ENCODE measurements at regions not wholly inside any gene's neighbourhood (a gene's known extent, or its start where the extent isn't known, plus 50 kb on each side); places are given as distances from the start of the nearest gene placed in this dataset.
"Not testable (repeated sequence)": the region's sequence is repeated elsewhere in the genome, so short reads cannot be mapped to it uniquely, and the experiment has no call there.

DNA sequence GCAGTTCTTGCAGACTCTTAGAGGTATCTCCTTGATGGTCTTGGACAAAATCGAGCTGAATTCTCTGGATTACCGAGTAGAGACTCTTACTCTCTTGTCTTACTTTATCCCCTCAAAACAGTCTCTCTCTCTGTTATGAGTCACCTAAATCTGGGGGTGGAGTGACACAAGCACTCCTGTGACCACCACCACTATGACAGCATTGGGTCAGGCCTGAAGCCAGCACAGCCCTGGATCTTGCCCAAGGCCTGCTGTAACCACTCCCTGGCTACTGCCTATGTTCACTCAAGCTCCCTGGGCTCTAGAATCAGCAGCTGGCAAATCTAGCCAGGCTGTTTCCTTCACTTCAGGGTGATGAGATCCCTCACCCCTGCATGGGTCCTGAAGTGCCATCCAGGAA is 662.5 kb downstream of the LUZP2 start:
- no peak for DNase-seq (ENCODE audit: low spot score)

DNA sequence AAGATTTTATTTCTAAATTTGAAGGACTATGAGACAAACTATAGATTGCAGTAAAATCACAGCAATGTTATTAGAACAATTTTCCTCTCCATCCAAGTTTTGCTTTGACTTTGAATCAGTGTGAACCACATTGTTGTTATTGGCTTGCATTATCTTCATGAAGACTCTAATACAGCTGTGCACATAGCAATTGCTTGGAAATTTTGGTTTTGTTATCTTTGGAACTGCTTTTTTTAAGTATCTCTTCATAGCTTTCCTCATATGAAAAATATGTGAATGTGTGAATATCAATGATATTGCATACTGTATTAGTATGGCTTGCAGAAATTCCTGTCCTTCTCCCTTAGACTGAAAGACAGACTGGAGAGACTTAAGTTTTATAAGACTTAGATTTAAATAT is 666.6 kb downstream of the LUZP2 start:
- no peak for DNase-seq (ENCODE audit: low spot score)

- DNase-seq (ENCODE audit: low spot score) = no peak
Measured at GRCh38 chr11:25180187-25180586, 683.3 kb downstream of the LUZP2 start.

- DNase-seq (ENCODE audit: low spot score) = no peak
Measured at GRCh38 chr11:25183411-25183810, 686.6 kb downstream of the LUZP2 start.

DNA sequence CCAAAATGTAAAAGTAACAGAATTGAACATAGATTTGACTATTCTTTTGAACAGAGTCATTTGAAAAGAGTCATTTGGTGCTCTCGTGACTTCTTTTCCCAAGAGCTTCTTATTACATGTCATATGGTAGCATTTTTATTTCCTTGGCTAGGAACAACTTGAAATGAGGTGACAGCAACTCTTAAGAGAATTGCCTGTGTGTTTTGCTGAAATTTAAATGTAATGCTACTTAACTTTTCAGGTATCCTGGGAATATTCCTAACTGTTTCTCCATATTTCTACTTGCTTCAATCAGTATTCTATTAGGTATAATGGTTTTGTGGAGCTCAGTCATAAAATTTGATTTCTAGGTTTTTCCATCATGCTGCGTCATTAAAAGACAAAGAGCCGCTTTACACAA is 700.7 kb downstream of the LUZP2 start:
- no peak for DNase-seq (ENCODE audit: low spot score)

- no peak for DNase-seq (ENCODE audit: low spot score)
Measured at GRCh38 chr11:25198704-25199103, 701.9 kb downstream of the LUZP2 start.

DNA sequence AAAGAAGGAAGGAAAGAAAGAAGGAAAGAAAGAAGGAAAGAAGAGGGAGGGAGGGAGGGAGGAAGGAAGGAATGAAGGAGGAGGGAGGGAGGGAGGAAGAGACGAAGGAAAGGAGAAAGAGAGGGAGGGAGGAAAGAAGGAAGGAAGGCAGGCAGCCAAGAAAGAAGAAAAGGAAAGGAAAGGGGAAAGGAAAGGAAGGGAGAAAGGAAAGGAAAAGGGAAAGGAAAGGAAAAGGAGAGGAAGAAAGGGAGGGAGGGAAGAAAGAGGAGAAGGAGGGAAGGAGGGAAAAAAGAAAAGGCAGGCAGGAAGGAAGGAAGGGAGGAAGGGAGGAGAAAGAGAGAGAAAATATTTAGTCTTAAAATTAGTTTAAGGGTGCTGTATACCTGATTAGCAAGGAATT is 704.1 kb downstream of the LUZP2 start:
- DNase-seq (ENCODE audit: low spot score) = no peak

DNA sequence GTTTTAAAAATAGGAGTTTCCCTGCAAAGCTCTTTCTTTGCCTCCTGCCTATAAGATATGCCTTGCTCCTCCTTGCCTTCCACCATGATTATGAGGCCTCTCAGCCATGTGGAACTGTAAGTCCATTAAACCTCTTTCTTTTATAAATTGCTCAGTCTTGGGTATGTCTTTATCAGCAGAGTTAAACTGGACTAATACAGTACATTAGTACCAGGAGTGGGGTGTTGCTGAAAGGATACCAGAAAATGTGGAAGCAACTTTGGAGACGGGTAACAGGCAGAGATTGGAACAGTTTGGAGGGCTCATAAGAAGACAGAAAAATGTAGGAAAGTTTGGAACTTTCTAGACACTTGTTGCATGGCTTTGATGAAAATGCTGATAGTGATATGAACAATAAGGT is 709.9 kb downstream of the LUZP2 start:
- no peak for DNase-seq (ENCODE audit: low spot score)

DNA sequence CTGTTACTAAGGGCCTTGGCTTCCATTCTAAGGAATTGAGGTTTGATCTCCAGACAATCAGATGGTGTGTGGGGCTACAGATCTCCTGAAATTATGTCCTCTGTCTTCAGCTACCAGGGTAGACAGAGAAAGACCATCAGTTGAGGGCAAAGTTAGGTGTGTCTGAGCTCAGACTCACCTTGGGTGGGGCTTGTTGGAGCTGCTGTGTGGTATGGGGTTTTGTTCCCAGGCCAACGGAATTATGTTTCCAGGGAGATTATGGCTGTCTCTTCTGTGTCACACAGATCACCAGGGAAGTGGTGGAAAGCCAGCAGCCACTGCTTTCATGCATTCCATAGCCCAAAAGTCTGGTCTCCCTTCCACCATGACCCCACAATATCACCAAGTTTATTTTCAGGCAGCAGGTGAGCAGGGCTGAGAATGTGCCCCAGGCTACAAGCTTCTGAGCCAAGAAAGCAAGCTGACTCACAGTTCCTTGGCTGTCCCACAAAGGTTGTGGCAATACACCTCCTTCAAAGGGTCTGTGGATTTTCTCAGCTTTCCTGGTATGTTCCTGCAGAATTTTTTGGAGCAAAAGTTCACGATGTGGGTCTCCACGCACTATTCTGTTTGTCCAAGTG is 714.9 kb downstream of the LUZP2 start:
- DNase-seq (ENCODE audit: low spot score) = no peak

- DNase-seq (ENCODE audit: low spot score) = no peak
Measured at GRCh38 chr11:25214535-25215176, 717.8 kb downstream of the LUZP2 start.

- no peak for DNase-seq (ENCODE audit: low spot score)
Measured at GRCh38 chr11:25218036-25218435, 721.2 kb downstream of the LUZP2 start.

GRCh38 chr11:25225078-25225477 is 728.2 kb downstream of the LUZP2 start:
- no peak for DNase-seq (ENCODE audit: low spot score)

GRCh38 chr11:25242928-25243327 is 746.1 kb downstream of the LUZP2 start:
- DNase-seq (ENCODE audit: low spot score) = no peak

DNA sequence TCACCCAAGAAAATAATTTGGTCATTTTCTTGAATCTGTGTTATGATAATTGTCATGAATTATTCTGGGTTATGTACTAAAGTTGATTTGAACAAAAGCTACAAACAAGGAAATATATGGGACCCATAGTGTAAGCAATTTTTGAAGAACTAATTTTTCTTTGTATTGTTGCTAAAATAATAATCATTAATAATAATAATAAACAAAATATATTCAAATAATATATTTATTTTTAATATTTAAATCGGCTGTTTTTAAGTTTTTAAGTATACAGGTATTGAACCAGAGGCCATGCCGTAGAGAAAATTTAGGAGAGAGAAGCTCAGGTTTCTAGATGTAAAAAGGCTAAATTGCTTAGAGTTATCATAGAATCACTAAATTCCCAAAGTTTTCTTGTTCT is 747.3 kb downstream of the LUZP2 start:
- DNase-seq (ENCODE audit: low spot score) = no peak

DNA sequence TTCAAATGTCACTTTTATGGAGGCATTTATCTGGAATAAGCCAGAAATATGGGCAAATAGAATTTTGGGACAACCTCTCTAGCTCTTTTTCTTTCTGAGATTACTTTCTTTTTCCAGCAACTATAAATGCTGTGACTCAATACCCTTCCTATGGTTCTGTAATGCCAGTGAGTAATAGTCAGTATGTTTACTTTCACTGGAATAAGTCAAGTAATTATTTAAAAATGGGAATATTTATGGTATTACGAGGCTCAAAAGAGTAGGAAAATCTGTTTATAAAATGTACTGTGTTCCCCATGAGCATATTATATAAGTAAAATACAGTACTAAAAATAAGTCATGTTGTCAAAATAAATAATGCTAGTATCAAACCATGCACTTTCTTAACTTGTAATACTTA is 750.5 kb downstream of the LUZP2 start:
- no peak for DNase-seq (ENCODE audit: low spot score)

DNA sequence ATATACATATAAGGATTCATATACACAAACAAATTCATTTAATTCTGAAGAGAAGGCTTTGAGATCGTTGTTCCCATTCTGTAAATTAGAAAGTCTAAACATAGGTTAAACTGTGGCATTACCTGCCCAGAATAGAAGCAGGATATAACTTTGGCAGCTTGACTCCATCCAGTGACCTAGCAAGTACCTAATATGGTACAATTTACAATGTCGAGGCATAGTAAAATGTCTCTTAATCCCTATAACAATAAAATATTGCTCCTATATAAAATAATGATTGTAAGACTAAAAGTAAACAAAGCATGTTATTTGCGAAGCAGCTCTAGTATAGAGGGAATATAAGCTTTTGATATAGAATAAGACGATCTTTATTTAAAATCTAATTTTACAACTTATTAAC is 756.0 kb downstream of the LUZP2 start:
- no peak for DNase-seq (ENCODE audit: low spot score)

- not testable (repeated sequence) for DNase-seq (ENCODE audit: low spot score)
Measured at GRCh38 chr11:25263861-25264260, 767.0 kb downstream of the LUZP2 start.

GRCh38 chr11:25271301-25271700 is 774.4 kb downstream of the LUZP2 start:
- DNase-seq (ENCODE audit: low spot score) = no peak

DNA sequence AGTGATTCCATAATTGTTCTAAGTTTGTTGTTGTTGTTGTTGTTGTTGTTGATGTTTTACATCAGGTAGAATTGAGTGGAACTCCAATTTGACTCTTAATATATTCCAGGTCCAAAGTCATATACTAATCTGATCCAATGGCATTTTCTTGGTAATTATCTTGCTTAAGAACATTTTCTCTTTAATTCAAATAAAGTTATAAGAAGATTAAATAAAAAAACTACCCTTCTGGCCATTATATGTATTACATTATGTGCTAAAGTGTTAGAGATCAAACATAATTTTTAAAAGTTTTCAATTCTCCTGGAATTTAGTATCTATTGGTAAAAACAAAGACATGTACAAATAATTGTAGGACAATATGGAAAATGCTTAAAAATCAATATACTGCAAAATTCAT is 775.4 kb downstream of the LUZP2 start:
- DNase-seq (ENCODE audit: low spot score) = no peak

GRCh38 chr11:25280821-25281220 is 784.0 kb downstream of the LUZP2 start:
- not testable (repeated sequence) for DNase-seq (ENCODE audit: low spot score)

DNA sequence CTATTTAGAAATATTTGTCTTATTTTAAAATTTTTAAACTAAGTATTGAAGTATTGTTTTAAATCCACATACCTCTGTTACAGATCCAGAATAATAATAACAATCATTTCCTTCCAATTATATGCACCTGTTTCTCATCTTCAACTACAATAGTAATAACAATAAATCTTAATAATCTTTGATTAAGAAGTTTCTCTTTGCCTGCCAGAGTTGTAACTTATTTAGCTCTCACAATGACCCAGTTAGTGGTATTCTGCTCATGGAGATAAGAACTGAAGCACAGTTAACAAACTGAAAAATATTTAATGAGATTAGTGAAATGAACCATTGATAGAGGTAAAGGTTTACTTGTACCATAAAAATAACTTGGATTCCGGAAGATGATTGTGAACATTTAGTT is 796.3 kb downstream of the LUZP2 start:
- no peak for DNase-seq (ENCODE audit: low spot score)

DNA sequence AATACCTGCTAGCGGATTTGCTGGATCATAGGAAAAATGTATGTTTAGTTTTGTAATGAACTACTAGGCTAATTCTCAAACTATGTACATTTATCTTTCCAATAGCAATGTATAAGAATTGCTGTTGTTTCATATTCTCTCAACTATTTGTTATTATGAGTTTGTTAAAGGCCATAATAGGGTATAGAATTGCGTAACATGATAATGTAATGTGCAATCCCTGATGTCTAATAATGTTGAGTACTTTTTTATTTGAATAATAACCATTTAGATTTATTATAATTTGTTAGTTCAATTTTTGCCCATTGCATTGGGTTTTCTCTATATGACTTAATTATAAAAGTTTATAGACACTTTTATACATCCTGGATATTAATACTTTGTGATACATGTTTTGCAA is 801.6 kb downstream of the LUZP2 start:
- no peak for DNase-seq (ENCODE audit: low spot score)

DNA sequence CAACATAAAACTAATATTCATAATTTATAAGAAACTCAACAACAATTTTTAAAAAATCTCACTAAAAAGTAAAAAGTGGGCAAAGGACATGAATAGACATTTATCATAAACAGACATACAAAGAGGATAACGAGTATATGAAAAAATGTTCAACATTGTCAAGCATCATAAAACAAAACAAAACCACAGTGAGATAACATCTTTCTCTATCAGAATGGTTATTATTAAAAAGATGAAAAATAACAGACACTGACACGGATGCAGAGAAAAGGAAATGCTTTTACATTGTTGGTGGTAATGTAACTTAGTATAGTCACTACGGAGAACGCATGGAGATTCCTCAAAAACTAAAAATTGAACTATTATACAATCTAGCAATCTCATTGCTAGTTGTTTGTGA is 813.0 kb downstream of the LUZP2 start:
- DNase-seq (ENCODE audit: low spot score) = no peak

GRCh38 chr11:25317216-25317615 is 820.4 kb downstream of the LUZP2 start:
- DNase-seq (ENCODE audit: low spot score) = no peak

Measured in D341Med (cell line).